Mesendoderm (in vitro differentiated cells): ENCODE measurements at regions not wholly inside any gene's neighbourhood (a gene's known extent, or its start where the extent isn't known, plus 50 kb on each side); places are given as distances from the start of the nearest gene placed in this dataset.

Experiments
- DNase-seq: peaks from one replicate; pipeline ENCODE4 v3.0.0; 2013
- H2AK5ac ChIP-seq: 2 replicates; pipeline ENCODE4 v1.6.1; 2013; ENCODE audit warnings: low read length, inconsistent platforms
- H2BK120ac ChIP-seq: 2 replicates; pipeline ENCODE4 v1.6.1; 2013; ENCODE audit warnings: low read depth, mild to moderate bottlenecking, low read length, moderate library complexity, mixed read lengths
- H2BK15ac ChIP-seq: replicated peaks from 2 replicates; pipeline ENCODE4 v1.6.1; 2013; ENCODE audit warnings: low read depth, mild to moderate bottlenecking, moderate library complexity
- H2BK5ac ChIP-seq: 2 replicates; pipeline ENCODE4 v1.6.1; 2013; ENCODE audit warnings: low read length, inconsistent platforms
- H3K18ac ChIP-seq: 2 replicates; pipeline ENCODE4 v1.6.1; 2013; ENCODE audit warnings: mild to moderate bottlenecking, low read length, mixed read lengths
- H3K23ac ChIP-seq: one replicate; pipeline ENCODE4 v1.6.1; 2013; ENCODE audit warnings: low read length
- H3K27ac ChIP-seq: 2 replicates; pipeline ENCODE4 v1.5.1; 2013; ENCODE audit warnings: low read depth, mild to moderate bottlenecking, inconsistent platforms, low read length, moderate library complexity
- H3K27me3 ChIP-seq: 2 replicates; pipeline ENCODE4 v1.6.1; 2013; ENCODE audit warnings: low read length, control low read depth, mild to moderate bottlenecking, inconsistent platforms; ENCODE audit not compliant: insufficient read depth, poor library complexity
- H3K36me3 ChIP-seq: 2 replicates; pipeline ENCODE4 v1.6.1; 2013; ENCODE audit warnings: low read length, inconsistent platforms; ENCODE audit not compliant: control insufficient read depth, insufficient read depth
- H3K4ac ChIP-seq: one replicate; pipeline ENCODE4 v1.6.1; 2013; ENCODE audit warnings: low read depth, mild to moderate bottlenecking, low read length, moderate library complexity
- H3K4me1 ChIP-seq: 2 replicates; pipeline ENCODE4 v1.6.1; 2013; ENCODE audit warnings: low read depth, low read length, inconsistent platforms; ENCODE audit not compliant: control insufficient read depth
- H3K4me2 ChIP-seq: 2 replicates; pipeline ENCODE4 v1.6.1; 2013; ENCODE audit warnings: low read length
- H3K4me3 ChIP-seq: 2 replicates; pipeline ENCODE4 v1.5.1; 2013; ENCODE audit warnings: mild to moderate bottlenecking, low read length
- H3K56ac ChIP-seq: one replicate; pipeline ENCODE4 v1.6.1; 2013; ENCODE audit warnings: low read length
- H3K79me1 ChIP-seq: 2 replicates; pipeline ENCODE4 v1.6.1; 2013; ENCODE audit warnings: low read length, inconsistent platforms
- H3K79me2 ChIP-seq: 2 replicates; pipeline ENCODE4 v1.6.1; 2013; ENCODE audit warnings: mild to moderate bottlenecking, low read length; ENCODE audit not compliant: control insufficient read depth, insufficient read depth
- H3K9ac ChIP-seq: 2 replicates; pipeline ENCODE4 v1.6.1; 2013; ENCODE audit warnings: low read length, inconsistent platforms
- H4K5ac ChIP-seq: one replicate; pipeline ENCODE4 v1.6.1; 2013; ENCODE audit warnings: low read length
- H4K8ac ChIP-seq: one replicate; pipeline ENCODE4 v1.6.1; 2013; ENCODE audit warnings: low read depth, mild to moderate bottlenecking, control low read depth, low read length, moderate library complexity
- WGBS: extraction: QIAGEN DNeasy Blood & Tissue Kit; methylation state at CpG from one replicate; pipeline ENCODE4 v1.1.7; 2013; ENCODE audit warnings: low lambda C conversion rate, missing lambda C conversion rate; ENCODE audit not compliant: insufficient coverage; ENCODE audit errors: extremely low coverage; 5-methylcytosine and 5-hydroxymethylcytosine counted together

- Histone ChIP-seq H3K4me1 (no peaks in the 10 kb centered on the region), H3K4me3 (no peak overlapping the region), H3K27me3 (no peaks in the 10 kb centered on the region), H2BK5ac (no peak overlapping the region), H3K9ac (no peak overlapping the region), H3K36me3 (no peaks in the 10 kb centered on the region), H3K4me2 (no peak overlapping the region), H3K56ac (no peak overlapping the region), H3K79me2 (no peaks in the 10 kb centered on the region), H2BK120ac (no peak overlapping the region), H3K27ac (no peak overlapping the region), H2BK15ac (no peak overlapping the region), H3K18ac (no peak overlapping the region), H2AK5ac (no peak overlapping the region), H3K79me1 (no peaks in the 10 kb centered on the region), H3K4ac (no peak overlapping the region), H3K23ac (no peak overlapping the region), H4K8ac (no peak overlapping the region), H4K5ac (no peak overlapping the region)
- DNase-seq, result no peak
- no CpG with 5 or more reads among the region's 12 CpGs for WGBS
These were observed 112.0 kb downstream of the CYP26B1 start for GRCh38 chr2:72035518-72036172.

- no peaks in the 10 kb centered on the region for H3K4me1 ChIP-seq
- H3K27me3 ChIP-seq, result no peaks in the 10 kb centered on the region
- no peaks in the 10 kb centered on the region for H3K36me3 ChIP-seq
- no peak overlapping the region for H3K23ac ChIP-seq
- no peak for DNase-seq
- H4K8ac ChIP-seq, result no peak overlapping the region
- no peaks in the 10 kb centered on the region for H3K79me2 ChIP-seq
- no peak overlapping the region for H2BK5ac ChIP-seq
- H4K5ac ChIP-seq, result no peak overlapping the region
- H3K4me3 ChIP-seq, result no peak overlapping the region
- H3K79me1 ChIP-seq, result no peaks in the 10 kb centered on the region
- H3K4ac ChIP-seq, result no peak overlapping the region
- H3K18ac ChIP-seq, result no peak overlapping the region
- WGBS, result no CpG with 5 or more reads among the region's 14 CpGs
- no peak overlapping the region for H3K9ac ChIP-seq
- H2AK5ac ChIP-seq, result no peak overlapping the region
- no peak overlapping the region for H2BK15ac ChIP-seq
- H3K4me2 ChIP-seq, result no peak overlapping the region
- no peak overlapping the region for H2BK120ac ChIP-seq
- no peak overlapping the region for H3K56ac ChIP-seq
- H3K27ac ChIP-seq, result no peak overlapping the region
These were observed 113.1 kb downstream of the CYP26B1 start for GRCh38 chr2:72034353-72035095.

- no peaks in the 10 kb centered on the region for H3K36me3 ChIP-seq
- H3K56ac ChIP-seq, result no peak overlapping the region
- no peak overlapping the region for H3K23ac ChIP-seq
- H4K5ac ChIP-seq, result no peak overlapping the region
- H2AK5ac ChIP-seq, result no peak overlapping the region
- no peak overlapping the region for H4K8ac ChIP-seq
- H3K79me2 ChIP-seq, result no peaks in the 10 kb centered on the region
- no peak overlapping the region for H2BK120ac ChIP-seq
- no peak overlapping the region for H3K9ac ChIP-seq
- no peak overlapping the region for H3K27ac ChIP-seq
- H3K4me2 ChIP-seq, result no peak overlapping the region
- no peak overlapping the region for H3K18ac ChIP-seq
- no peaks in the 10 kb centered on the region for H3K79me1 ChIP-seq
- no peaks in the 10 kb centered on the region for H3K4me1 ChIP-seq
- no peak overlapping the region for H2BK15ac ChIP-seq
- H3K4me3 ChIP-seq, result no peak overlapping the region
- no peak overlapping the region for H2BK5ac ChIP-seq
- no peaks in the 10 kb centered on the region for H3K27me3 ChIP-seq
- WGBS, result no CpG with 5 or more reads among the region's 8 CpGs
- no peak for DNase-seq
- no peak overlapping the region for H3K4ac ChIP-seq
These were observed 114.0 kb downstream of the CYP26B1 start for GRCh38 chr2:72033636-72034035.

GRCh38 chr2:72032481-72033041, 115.1 kb downstream of the CYP26B1 start:
- Histone ChIP-seq H3K4me3 (no peak overlapping the region), H3K23ac (no peak overlapping the region), H3K79me2 (no peaks in the 10 kb centered on the region), H3K27ac (no peak overlapping the region), H3K27me3 (no peaks in the 10 kb centered on the region), H3K4me1 (no peaks in the 10 kb centered on the region), H2AK5ac (no peak overlapping the region), H2BK5ac (no peak overlapping the region), H4K8ac (no peak overlapping the region), H2BK15ac (no peak overlapping the region), H3K79me1 (no peaks in the 10 kb centered on the region), H3K18ac (no peak overlapping the region), H3K4me2 (no peak overlapping the region), H3K9ac (no peak overlapping the region), H3K56ac (no peak overlapping the region), H2BK120ac (no peak overlapping the region), H3K36me3 (no peaks in the 10 kb centered on the region), H3K4ac (no peak overlapping the region), H4K5ac (no peak overlapping the region)
- WGBS, result no CpG with 5 or more reads among the region's 13 CpGs
- DNase-seq, result no peak

- H3K9ac ChIP-seq, result no peak overlapping the region
- H3K27ac ChIP-seq, result no peak overlapping the region
- WGBS, result no CpG with 5 or more reads among the region's 16 CpGs
- H4K5ac ChIP-seq, result no peak overlapping the region
- no peak overlapping the region for H3K23ac ChIP-seq
- no peak overlapping the region for H3K4me3 ChIP-seq
- H3K4ac ChIP-seq, result no peak overlapping the region
- no peaks in the 10 kb centered on the region for H3K79me1 ChIP-seq
- no peak overlapping the region for H4K8ac ChIP-seq
- no peak overlapping the region for H2BK5ac ChIP-seq
- H3K79me2 ChIP-seq, result no peaks in the 10 kb centered on the region
- no peak for DNase-seq
- no peak overlapping the region for H3K18ac ChIP-seq
- H3K27me3 ChIP-seq, result no peaks in the 10 kb centered on the region
- H3K4me2 ChIP-seq, result no peak overlapping the region
- no peak overlapping the region for H2AK5ac ChIP-seq
- no peak overlapping the region for H2BK15ac ChIP-seq
- H2BK120ac ChIP-seq, result no peak overlapping the region
- H3K36me3 ChIP-seq, result no peaks in the 10 kb centered on the region
- H3K4me1 ChIP-seq, result no peaks in the 10 kb centered on the region
- no peak overlapping the region for H3K56ac ChIP-seq
These were observed 116.1 kb downstream of the CYP26B1 start for GRCh38 chr2:72031346-72032110.
